HepG2 (cell line): ENCODE measurements at regions not wholly inside any gene's neighbourhood (a gene's known extent, or its start where the extent isn't known, plus 50 kb on each side); places are given as distances from the start of the nearest gene placed in this dataset.
"Not testable (repeated sequence)": the region's sequence is repeated elsewhere in the genome, so short reads cannot be mapped to it uniquely, and the experiment has no call there.

Experiments
- CBFB ChIP-seq: sonication (generic); formaldehyde crosslinking; IDR thresholded peaks from 2 replicates; pipeline ENCODE4 v1.4.0; 2020; ENCODE audit warnings: missing genetic modification reagents
- FOSL2 ChIP-seq: sonication (generic); formaldehyde crosslinking; IDR thresholded peaks from 2 replicates; pipeline ENCODE4 v1.4.0; 2020; ENCODE audit warnings: missing genetic modification reagents
- HOXA3 ChIP-seq: sonication (generic); formaldehyde crosslinking; IDR thresholded peaks from 2 replicates; pipeline ENCODE4 v1.5.0; 2020; ENCODE audit warnings: missing genetic modification reagents
- MTA3 ChIP-seq: sonication (generic); formaldehyde crosslinking; IDR thresholded peaks from 2 replicates; pipeline ENCODE4 v1.4.0; 2020; ENCODE audit warnings: missing genetic modification reagents
- SCMH1 ChIP-seq: sonication (generic); formaldehyde crosslinking; IDR thresholded peaks from 2 replicates; pipeline ENCODE4 v1.9.0; 2021; ENCODE audit warnings: missing genetic modification reagents, mild to moderate bottlenecking, borderline replicate concordance
- U2AF1 ChIP-seq: fragments of 200-400 bp; formaldehyde crosslinking; optimal IDR thresholded peaks from 2 replicates; pipeline ENCODE3; 2017; ENCODE audit warnings: mild to moderate bottlenecking, low read depth, low read length
- TF ChIP-seq, protein P1 (sequence below): sonication (generic); formaldehyde crosslinking; IDR thresholded peaks from 2 replicates; pipeline ENCODE4 v1.5.0; 2020; ENCODE audit warnings: mild to moderate bottlenecking, missing genetic modification reagents, moderate library complexity
- TF ChIP-seq, protein P2 (sequence below): sonication (generic); formaldehyde crosslinking; IDR thresholded peaks from 2 replicates; pipeline ENCODE4 v1.4.0; 2020; ENCODE audit warnings: missing genetic modification reagents

DNA sequence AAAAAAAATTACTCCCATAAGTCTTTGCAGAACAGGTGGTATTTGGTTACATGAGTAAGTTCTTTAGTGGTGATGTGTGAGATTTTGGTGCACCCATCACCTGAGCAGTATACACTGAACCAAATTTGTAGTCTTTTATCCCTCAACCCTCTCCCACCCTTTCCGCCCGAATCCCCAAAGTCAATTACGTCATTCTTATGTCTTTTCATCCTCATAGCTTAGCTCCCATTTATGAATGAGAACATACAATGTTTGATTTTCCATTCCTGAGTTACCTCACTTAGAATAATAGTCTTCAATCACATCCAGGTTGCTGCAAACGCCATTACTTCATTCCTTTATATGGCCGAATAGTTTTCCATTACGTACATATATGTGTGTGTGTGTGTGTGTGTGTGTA lies 2742.7 kb downstream of the ARAP2 start:
- not testable (repeated sequence) for TF ChIP-seq FOSL2 (CRISPR knock-in tag); SCMH1 (CRISPR knock-in tag); MTA3; U2AF1; CBFB (CRISPR knock-in tag); HOXA3 (CRISPR knock-in tag)
- TF ChIP-seq, protein P1, sequence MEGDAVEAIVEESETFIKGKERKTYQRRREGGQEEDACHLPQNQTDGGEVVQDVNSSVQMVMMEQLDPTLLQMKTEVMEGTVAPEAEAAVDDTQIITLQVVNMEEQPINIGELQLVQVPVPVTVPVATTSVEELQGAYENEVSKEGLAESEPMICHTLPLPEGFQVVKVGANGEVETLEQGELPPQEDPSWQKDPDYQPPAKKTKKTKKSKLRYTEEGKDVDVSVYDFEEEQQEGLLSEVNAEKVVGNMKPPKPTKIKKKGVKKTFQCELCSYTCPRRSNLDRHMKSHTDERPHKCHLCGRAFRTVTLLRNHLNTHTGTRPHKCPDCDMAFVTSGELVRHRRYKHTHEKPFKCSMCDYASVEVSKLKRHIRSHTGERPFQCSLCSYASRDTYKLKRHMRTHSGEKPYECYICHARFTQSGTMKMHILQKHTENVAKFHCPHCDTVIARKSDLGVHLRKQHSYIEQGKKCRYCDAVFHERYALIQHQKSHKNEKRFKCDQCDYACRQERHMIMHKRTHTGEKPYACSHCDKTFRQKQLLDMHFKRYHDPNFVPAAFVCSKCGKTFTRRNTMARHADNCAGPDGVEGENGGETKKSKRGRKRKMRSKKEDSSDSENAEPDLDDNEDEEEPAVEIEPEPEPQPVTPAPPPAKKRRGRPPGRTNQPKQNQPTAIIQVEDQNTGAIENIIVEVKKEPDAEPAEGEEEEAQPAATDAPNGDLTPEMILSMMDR (CRISPR knock-in tag), result not testable (repeated sequence)
- TF ChIP-seq, protein P2, sequence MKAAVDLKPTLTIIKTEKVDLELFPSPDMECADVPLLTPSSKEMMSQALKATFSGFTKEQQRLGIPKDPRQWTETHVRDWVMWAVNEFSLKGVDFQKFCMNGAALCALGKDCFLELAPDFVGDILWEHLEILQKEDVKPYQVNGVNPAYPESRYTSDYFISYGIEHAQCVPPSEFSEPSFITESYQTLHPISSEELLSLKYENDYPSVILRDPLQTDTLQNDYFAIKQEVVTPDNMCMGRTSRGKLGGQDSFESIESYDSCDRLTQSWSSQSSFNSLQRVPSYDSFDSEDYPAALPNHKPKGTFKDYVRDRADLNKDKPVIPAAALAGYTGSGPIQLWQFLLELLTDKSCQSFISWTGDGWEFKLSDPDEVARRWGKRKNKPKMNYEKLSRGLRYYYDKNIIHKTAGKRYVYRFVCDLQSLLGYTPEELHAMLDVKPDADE, result not testable (repeated sequence)
